Bronchial epithelial cell (primary cell): ENCODE measurements at regions not wholly inside any gene's neighbourhood (a gene's known extent, or its start where the extent isn't known, plus 50 kb on each side); places are given as distances from the start of the nearest gene placed in this dataset.

Source experiments
- DNase-seq: peaks from one replicate; pipeline ENCODE4 v3.0.0-alpha.2; 2010; ENCODE audit warnings: low read depth
- FAIRE-seq: peaks from 2 replicates; lab custom pipeline; 2011; peaks lifted over from hg19 to GRCh38; lab: Jason Lieb, UNC
- H3K27me3 ChIP-seq: 2 replicates; pipeline ENCODE4 v1.5.1; 2011; ENCODE audit warnings: low read length; ENCODE audit not compliant: control insufficient read depth, insufficient read depth
- H3K36me3 ChIP-seq: 2 replicates; pipeline ENCODE4 v1.5.1; 2011; ENCODE audit warnings: low read length; ENCODE audit not compliant: control insufficient read depth, insufficient read depth
- H3K4me3 ChIP-seq: 2 replicates; pipeline ENCODE4 v1.5.1; 2011; ENCODE audit warnings: mild to moderate bottlenecking, low read depth, low read length, control low read depth
- CTCF ChIP-seq: IDR thresholded peaks from 2 replicates; pipeline ENCODE4 v1.5.1; 2011; ENCODE audit warnings: mild to moderate bottlenecking, moderate library complexity, low read length, control low read depth, inconsistent platforms; ENCODE audit not compliant: insufficient read depth, severe bottlenecking

GRCh38 chr17:55561973-55562495, 50.8 kb upstream of the SMIM36 start:
- no peaks in the 10 kb centered on the region for H3K36me3 ChIP-seq
- no peak overlapping the region for H3K4me3 ChIP-seq
- TF ChIP-seq CTCF = no peak
- no peak for DNase-seq
- H3K27me3 ChIP-seq = no peaks in the 10 kb centered on the region
- FAIRE-seq = no peak

- Histone ChIP-seq H3K27me3 (no peaks in the 10 kb centered on the region), H3K36me3 (no peaks in the 10 kb centered on the region), H3K4me3 (no peak overlapping the region)
- DNase-seq (no peak), FAIRE-seq (no peak)
- TF ChIP-seq CTCF = no peak
Measured at GRCh38 chr17:55561316-55561972, 50.2 kb upstream of the SMIM36 start.
